PC-9 (cell line): ENCODE measurements at regions not wholly inside any gene's neighbourhood (a gene's known extent, or its start where the extent isn't known, plus 50 kb on each side); places are given as distances from the start of the nearest gene placed in this dataset.
A peak's percentile ranks its signal among the peaks of the same experiment; 100 is the strongest.

Source experiments
- BruUV-seq: library from RNA; stranded (reverse); fragments of 400-500 nt; replicated peaks from 2 replicates; lab custom pipeline; 2021; lab: Mats Ljungman, UMichigan
- CTCF ChIA-PET: fragments of 300-600 bp; sonication (Branson Sonifier 250); formaldehyde crosslinking; loops from one replicate; lab custom pipeline; 2022; ENCODE audit warnings: antibody characterized with exemption; lab: Charles Lee
- POLR2A ChIA-PET: fragments of 300-600 bp; sonication (Branson Sonifier 250); formaldehyde crosslinking; loops from one replicate; lab custom pipeline; 2022; ENCODE audit warnings: antibody characterized with exemption; ENCODE audit not compliant: unreplicated experiment; lab: Charles Lee
- DNase-seq, 2 experiments: peaks; one replicate each; pipeline versions ENCODE4 v3.0.0 to v3.0.0-alpha.2; 2015 to 2022; ENCODE audit warnings: mixed read lengths in 1 of 2
- H2AFZ ChIP-seq: fragments of 200-600 bp; sonication (generic); 2 replicates; pipeline ENCODE4 v1.8.1; 2017; ENCODE audit warnings: antibody characterized with exemption
- H3F3A ChIP-seq: fragments of 200-600 bp; sonication (generic); 2 replicates; pipeline ENCODE4 v1.8.1; 2017; ENCODE audit warnings: antibody characterized with exemption, mild to moderate bottlenecking, low read depth; ENCODE audit not compliant: insufficient read depth
- H3K27ac ChIP-seq: fragments of 200-600 bp; sonication (generic); 2 replicates; pipeline ENCODE4 v1.6.1; 2016; ENCODE audit warnings: mixed run types
- H3K27me3 ChIP-seq: fragments of 200-600 bp; sonication (generic); 2 replicates; pipeline ENCODE4 v1.6.1; 2016; ENCODE audit warnings: low read depth, mixed run types; ENCODE audit not compliant: insufficient read depth
- H3K36me3 ChIP-seq: fragments of 200-600 bp; sonication (generic); 2 replicates; pipeline ENCODE4 v1.6.1; 2016; ENCODE audit warnings: low read depth, mixed run types
- H3K4me1 ChIP-seq: fragments of 200-600 bp; sonication (generic); replicated peaks from 2 replicates; pipeline ENCODE4 v1.6.1; 2016; ENCODE audit warnings: mixed run types; ENCODE audit not compliant: insufficient read depth
- H3K4me2 ChIP-seq: fragments of 200-600 bp; sonication (generic); 2 replicates; pipeline ENCODE4 v1.6.1; 2017; ENCODE audit warnings: mixed run types
- H3K4me3 ChIP-seq: fragments of 200-600 bp; sonication (generic); 2 replicates; pipeline ENCODE4 v1.6.1; 2016; ENCODE audit warnings: mixed run types
- H3K79me2 ChIP-seq: fragments of 200-600 bp; sonication (generic); 2 replicates; pipeline ENCODE4 v1.6.1; 2017; ENCODE audit warnings: low read depth, mixed run types
- H3K9me2 ChIP-seq: fragments of 200-600 bp; sonication (generic); 2 replicates; pipeline ENCODE4 v1.8.1; 2017; ENCODE audit warnings: mild to moderate bottlenecking; ENCODE audit not compliant: insufficient read depth
- H3K9me3 ChIP-seq: fragments of 200-600 bp; sonication (generic); 2 replicates; pipeline ENCODE4 v1.8.1; 2016; ENCODE audit warnings: low read depth; ENCODE audit not compliant: insufficient read depth
- H4K20me1 ChIP-seq: fragments of 200-600 bp; sonication (generic); 2 replicates; pipeline ENCODE4 v1.8.1; 2017; ENCODE audit not compliant: insufficient read depth
- CTCF ChIP-seq: fragments of 200-600 bp; sonication (generic); conservative IDR thresholded peaks from 2 replicates; pipeline ENCODE4 v1.6.1; 2017; ENCODE audit warnings: mixed run types, antibody characterized with exemption, mild to moderate bottlenecking, moderate library complexity
- EZH2 ChIP-seq: fragments of 200-600 bp; sonication (generic); IDR thresholded peaks from 2 replicates; pipeline ENCODE4 v1.8.0; 2017; ENCODE audit warnings: antibody characterized with exemption, low read depth
- intact Hi-C: fragments of 100-400 bp; cut with micrococcal nuclease; formaldehyde crosslinking; loops from one replicate; pipeline ENCODE4 v1.10.0; 2022; ENCODE audit not compliant: unreplicated experiment

- BruUV-seq, result no TSS peak
Observed at GRCh38 chr17:34169496-34169895, 85.6 kb upstream of the CCL2 start.

GRCh38 chr17:34171245-34171818 lies 83.8 kb upstream of the CCL2 start:
- no peaks in the 10 kb centered on the region for H3F3A ChIP-seq
- no peaks in the 10 kb centered on the region for H3K4me1 ChIP-seq
- BruUV-seq, result no TSS peak
- no peaks in the 10 kb centered on the region for H3K79me2 ChIP-seq
- TF ChIP-seq CTCF (peak; percentile 92), EZH2 (no peak)
- H3K9me3 ChIP-seq, result no peaks in the 10 kb centered on the region
- DNase-seq, result peak; percentile 36 to 41
- no peaks in the 10 kb centered on the region for H3K36me3 ChIP-seq
- POLR2A ChIA-PET, result no interaction called here
- no peak overlapping the region for H3K27ac ChIP-seq
- intact Hi-C loops, result no loop called here
- no peak overlapping the region for H2AFZ ChIP-seq
- H3K9me2 ChIP-seq, result no peaks in the 10 kb centered on the region
- H3K27me3 ChIP-seq, result 0 out of 2 replicates have a peak, but pooled peaks cover 3% of the 10 kb centered on the region
- no peaks in the 10 kb centered on the region for H4K20me1 ChIP-seq
- CTCF ChIA-PET, result interaction anchor here (1.3 kb wide), 1 partner anchor 190 kb away, joined by 4 read pairs; no protein-coding TSS in a partner anchor
- H3K4me3 ChIP-seq, result no peak overlapping the region
- no peak overlapping the region for H3K4me2 ChIP-seq

More at GRCh38 chr17:34169496-34169895, 85.6 kb upstream of the CCL2 start:
- peaks cover 9% of the 10 kb centered on the region; the same call in 1 of the 2 replicates for H3K27me3 ChIP-seq
- intact Hi-C loops, result no loop called here
- H2AFZ ChIP-seq, result no peak overlapping the region
- H3K9me3 ChIP-seq, result no peaks in the 10 kb centered on the region
- no peaks in the 10 kb centered on the region for H3K79me2 ChIP-seq
- ChIA-PET POLR2A (no interaction called here), CTCF (no interaction called here)
- H3F3A ChIP-seq, result no peaks in the 10 kb centered on the region
- no peaks in the 10 kb centered on the region for H3K36me3 ChIP-seq
- TF ChIP-seq EZH2, result no peak
- TF ChIP-seq CTCF, result no peak
- no peak overlapping the region for H3K4me3 ChIP-seq
- DNase-seq, result no peak
- H3K4me2 ChIP-seq, result no peak overlapping the region
- no peaks in the 10 kb centered on the region for H4K20me1 ChIP-seq
- no peaks in the 10 kb centered on the region for H3K4me1 ChIP-seq
- no peak overlapping the region for H3K27ac ChIP-seq
- no peaks in the 10 kb centered on the region for H3K9me2 ChIP-seq

- no peaks in the 10 kb centered on the region for H4K20me1 ChIP-seq
- no peaks in the 10 kb centered on the region for H3K36me3 ChIP-seq
- no peak overlapping the region for H3K27ac ChIP-seq
- no peaks in the 10 kb centered on the region for H3K9me2 ChIP-seq
- H3K9me3 ChIP-seq, result no peaks in the 10 kb centered on the region
- no peaks in the 10 kb centered on the region for H3F3A ChIP-seq
- TF ChIP-seq EZH2 (no peak), CTCF (no peak)
- peaks cover 11% of the 10 kb centered on the region; the same call in 1 of the 2 replicates for H3K27me3 ChIP-seq
- ChIA-PET CTCF (no interaction called here), POLR2A (no interaction called here)
- H3K4me2 ChIP-seq, result no peak overlapping the region
- H3K4me3 ChIP-seq, result no peak overlapping the region
- H2AFZ ChIP-seq, result no peak overlapping the region
- intact Hi-C loops, result no loop called here
- H3K79me2 ChIP-seq, result no peaks in the 10 kb centered on the region
- BruUV-seq, result no TSS peak
- no peaks in the 10 kb centered on the region for H3K4me1 ChIP-seq
- no peak for DNase-seq
Observed at GRCh38 chr17:34172390-34172918, 82.6 kb upstream of the CCL2 start.
